Liver (tissue), 7 donors: ENCODE measurements at regions not wholly inside any gene's neighbourhood (a gene's known extent, or its start where the extent isn't known, plus 50 kb on each side); places are given as distances from the start of the nearest gene placed in this dataset.

Experiments
- DNase-seq: peaks from one replicate; pipeline ENCODE4 v3.0.0-alpha.2; 2017; ENCODE audit warnings: low spot score
- H3K27ac ChIP-seq, 2 donors: one replicate each; pipeline ENCODE4 v1.7.0; 2013; ENCODE audit warnings: inconsistent platforms in 2 of 2, low read length in 2 of 2, control low read depth in 1 of 2, low read depth in 1 of 2, mild to moderate bottlenecking in 1 of 2
- H3K27me3 ChIP-seq, 4 donors: one replicate each; pipeline versions ENCODE4 v1.6.1 to v1.7.0; 2013; ENCODE audit warnings: low read length in 3 of 4, inconsistent platforms in 1 of 4, mild to moderate bottlenecking in 1 of 4, moderate library complexity in 1 of 4; ENCODE audit not compliant: control insufficient read depth in 4 of 4, insufficient read depth in 4 of 4
- H3K36me3 ChIP-seq, 4 donors: one replicate each; pipeline versions ENCODE4 v1.6.1 to v1.7.0; 2013; ENCODE audit warnings: low read length in 3 of 4, mild to moderate bottlenecking in 3 of 4, low read depth in 1 of 4, moderate library complexity in 1 of 4; ENCODE audit not compliant: control insufficient read depth in 4 of 4, insufficient read depth in 3 of 4
- H3K4me1 ChIP-seq, 4 donors: one replicate each; pipeline versions ENCODE4 v1.6.1 to v1.7.0; 2013; ENCODE audit warnings: low read length in 3 of 4, mild to moderate bottlenecking in 3 of 4, moderate library complexity in 1 of 4; ENCODE audit not compliant: control insufficient read depth in 4 of 4, insufficient read depth in 4 of 4
- H3K4me3 ChIP-seq, 3 donors: one replicate each; pipeline versions ENCODE4 v1.6.1 to v1.7.0; 2013; ENCODE audit warnings: low read length in 3 of 3, control low read depth in 1 of 3, low read depth in 1 of 3, mild to moderate bottlenecking in 1 of 3
- H3K9ac ChIP-seq, 2 donors: one replicate each; pipeline ENCODE4 v1.7.0; 2013; ENCODE audit warnings: low read length in 2 of 2, mild to moderate bottlenecking in 2 of 2, moderate library complexity in 2 of 2, control low read depth in 1 of 2, low read depth in 1 of 2
- H3K9me3 ChIP-seq, 4 donors: one replicate each; pipeline versions ENCODE4 v1.6.1 to v1.7.0; 2013; ENCODE audit warnings: low read length in 3 of 4; ENCODE audit not compliant: control insufficient read depth in 4 of 4
- EGR1 ChIP-seq, 2 donors: IDR thresholded peaks; 2 replicates each; pipeline ENCODE4 v1.6.1; 2016 to 2018; ENCODE audit warnings: antibody characterized with exemption in 2 of 2, low read depth in 2 of 2
- FOXA1 ChIP-seq: IDR thresholded peaks from 2 replicates; pipeline ENCODE4 v1.6.1; 2016; ENCODE audit warnings: antibody characterized with exemption
- FOXA2 ChIP-seq: IDR thresholded peaks from 2 replicates; pipeline ENCODE4 v1.6.1; 2016; ENCODE audit warnings: antibody characterized with exemption
- GABPA ChIP-seq, 2 donors: IDR thresholded peaks in 1 of 2; conservative IDR thresholded peaks in 1 of 2; 2 replicates each; pipeline ENCODE4 v1.6.1; 2016; ENCODE audit warnings: antibody characterized with exemption in 2 of 2, mild to moderate bottlenecking in 1 of 2, moderate library complexity in 1 of 2
- HNF4G ChIP-seq: IDR thresholded peaks from 2 replicates; pipeline ENCODE4 v1.6.1; 2016; ENCODE audit warnings: antibody characterized with exemption
- JUND ChIP-seq, 2 donors: IDR thresholded peaks; 2 replicates each; pipeline ENCODE4 v1.6.1; 2016; ENCODE audit warnings: antibody characterized with exemption in 2 of 2
- NR2F2 ChIP-seq: IDR thresholded peaks from 2 replicates; pipeline ENCODE4 v1.6.1; 2016; ENCODE audit warnings: antibody characterized with exemption
- RAD21 ChIP-seq, 2 donors: IDR thresholded peaks; 2 replicates each; pipeline ENCODE4 v1.6.1; 2016; ENCODE audit warnings: antibody characterized with exemption in 2 of 2, mild to moderate bottlenecking in 2 of 2
- RXRA ChIP-seq, 2 donors: IDR thresholded peaks; 2 replicates each; pipeline ENCODE4 v1.6.1; 2017 to 2018; ENCODE audit warnings: antibody characterized with exemption in 2 of 2, mild to moderate bottlenecking in 1 of 2
- SP1 ChIP-seq: IDR thresholded peaks from 2 replicates; pipeline ENCODE4 v1.6.1; 2018; ENCODE audit warnings: antibody characterized with exemption, mild to moderate bottlenecking
- TAF1 ChIP-seq: conservative IDR thresholded peaks from 2 replicates; pipeline ENCODE4 v1.6.1; 2016; ENCODE audit warnings: antibody characterized with exemption, mild to moderate bottlenecking
- YY1 ChIP-seq: IDR thresholded peaks from 2 replicates; pipeline ENCODE4 v1.6.1; 2016; ENCODE audit warnings: antibody characterized with exemption, mild to moderate bottlenecking
- ZBTB33 ChIP-seq: IDR thresholded peaks from 2 replicates; pipeline ENCODE4 v1.6.1; 2016; ENCODE audit warnings: antibody characterized with exemption
- WGBS: extraction: QIAGEN DNeasy Blood & Tissue Kit; methylation state at CpG from one replicate; pipeline ENCODE4 v1.1.7; 2013; 5-methylcytosine and 5-hydroxymethylcytosine counted together
- TF ChIP-seq, protein P1 (sequence below): IDR thresholded peaks from 2 replicates; pipeline ENCODE4 v1.6.1; 2016; ENCODE audit warnings: antibody characterized with exemption
- TF ChIP-seq, protein P2 (sequence below): IDR thresholded peaks from 2 replicates; pipeline ENCODE4 v1.6.1; 2016; ENCODE audit warnings: antibody characterized with exemption, mild to moderate bottlenecking
- TF ChIP-seq, protein P3 (sequence below): IDR thresholded peaks from 2 replicates; pipeline ENCODE4 v1.6.1; 2016; ENCODE audit warnings: antibody characterized with exemption
- donor health status: healthy.
- donor health status: healthy.
- donor health status: healthy.
- donor health status: healthy.

DNA sequence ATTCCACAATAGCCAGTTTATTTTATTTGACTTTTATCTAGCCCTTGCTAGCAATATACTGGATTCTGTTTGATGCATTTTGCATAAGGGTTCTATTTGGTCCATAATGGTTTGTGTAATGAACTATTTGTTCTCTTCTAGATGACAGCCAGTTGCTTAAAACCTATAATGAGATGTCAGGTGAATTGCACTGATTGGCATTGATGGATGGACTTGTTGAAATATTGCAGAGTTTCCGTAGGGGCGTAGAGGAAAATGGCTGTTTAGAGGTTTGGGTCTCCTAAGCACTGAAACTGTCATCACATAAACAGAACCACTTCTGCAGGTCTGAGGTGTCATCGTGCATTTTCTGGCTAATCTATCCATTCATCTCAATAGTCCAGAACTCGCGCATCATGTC lies 124.9 kb upstream of the HDAC9 start:
- TF ChIP-seq RXRA (IDR thresholded peaks at IDR 0.05) = no peak
- TF ChIP-seq EGR1 (IDR thresholded peaks at IDR 0.05; ENCODE audit: low read depth in 2 of 2) = no peak
- TF ChIP-seq, protein P1, sequence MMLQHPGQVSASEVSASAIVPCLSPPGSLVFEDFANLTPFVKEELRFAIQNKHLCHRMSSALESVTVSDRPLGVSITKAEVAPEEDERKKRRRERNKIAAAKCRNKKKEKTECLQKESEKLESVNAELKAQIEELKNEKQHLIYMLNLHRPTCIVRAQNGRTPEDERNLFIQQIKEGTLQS = no peak
- TF ChIP-seq NR2F2 = no peak
- no peak for TF ChIP-seq FOXA1
- TF ChIP-seq, protein P2, sequence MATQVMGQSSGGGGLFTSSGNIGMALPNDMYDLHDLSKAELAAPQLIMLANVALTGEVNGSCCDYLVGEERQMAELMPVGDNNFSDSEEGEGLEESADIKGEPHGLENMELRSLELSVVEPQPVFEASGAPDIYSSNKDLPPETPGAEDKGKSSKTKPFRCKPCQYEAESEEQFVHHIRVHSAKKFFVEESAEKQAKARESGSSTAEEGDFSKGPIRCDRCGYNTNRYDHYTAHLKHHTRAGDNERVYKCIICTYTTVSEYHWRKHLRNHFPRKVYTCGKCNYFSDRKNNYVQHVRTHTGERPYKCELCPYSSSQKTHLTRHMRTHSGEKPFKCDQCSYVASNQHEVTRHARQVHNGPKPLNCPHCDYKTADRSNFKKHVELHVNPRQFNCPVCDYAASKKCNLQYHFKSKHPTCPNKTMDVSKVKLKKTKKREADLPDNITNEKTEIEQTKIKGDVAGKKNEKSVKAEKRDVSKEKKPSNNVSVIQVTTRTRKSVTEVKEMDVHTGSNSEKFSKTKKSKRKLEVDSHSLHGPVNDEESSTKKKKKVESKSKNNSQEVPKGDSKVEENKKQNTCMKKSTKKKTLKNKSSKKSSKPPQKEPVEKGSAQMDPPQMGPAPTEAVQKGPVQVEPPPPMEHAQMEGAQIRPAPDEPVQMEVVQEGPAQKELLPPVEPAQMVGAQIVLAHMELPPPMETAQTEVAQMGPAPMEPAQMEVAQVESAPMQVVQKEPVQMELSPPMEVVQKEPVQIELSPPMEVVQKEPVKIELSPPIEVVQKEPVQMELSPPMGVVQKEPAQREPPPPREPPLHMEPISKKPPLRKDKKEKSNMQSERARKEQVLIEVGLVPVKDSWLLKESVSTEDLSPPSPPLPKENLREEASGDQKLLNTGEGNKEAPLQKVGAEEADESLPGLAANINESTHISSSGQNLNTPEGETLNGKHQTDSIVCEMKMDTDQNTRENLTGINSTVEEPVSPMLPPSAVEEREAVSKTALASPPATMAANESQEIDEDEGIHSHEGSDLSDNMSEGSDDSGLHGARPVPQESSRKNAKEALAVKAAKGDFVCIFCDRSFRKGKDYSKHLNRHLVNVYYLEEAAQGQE = no peak
- TF ChIP-seq, protein P3, sequence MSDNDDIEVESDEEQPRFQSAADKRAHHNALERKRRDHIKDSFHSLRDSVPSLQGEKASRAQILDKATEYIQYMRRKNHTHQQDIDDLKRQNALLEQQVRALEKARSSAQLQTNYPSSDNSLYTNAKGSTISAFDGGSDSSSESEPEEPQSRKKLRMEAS = no peak
- TF ChIP-seq GABPA (IDR thresholded peaks at IDR 0.05 in 1 of 2, conservative IDR thresholded peaks at IDR 0.05 in 1 of 2) = no peak
- TF ChIP-seq YY1 = no peak
- no peak for TF ChIP-seq TAF1
- 91% methylated on average over 5 of the region's 5 CpGs for WGBS
- Histone ChIP-seq H3K27me3 (no peaks in the 10 kb centered on the region), H3K4me3 (no peak overlapping the region), H3K9me3 (no peaks in the 10 kb centered on the region), H3K4me1 (no peaks in the 10 kb centered on the region), H3K9ac (no peak overlapping the region), H3K27ac (no peak overlapping the region), H3K36me3 (no peaks in the 10 kb centered on the region)
- DNase-seq = no peak

GRCh38 chr7:18378989-18379605 lies 116.5 kb upstream of the HDAC9 start:
- H3K9me3 ChIP-seq = no peaks in the 10 kb centered on the region
- H3K27me3 ChIP-seq = no peaks in the 10 kb centered on the region
- no peak overlapping the region for H3K4me3 ChIP-seq
- no peak overlapping the region for H3K27ac ChIP-seq
- H3K4me1 ChIP-seq = no peaks in the 10 kb centered on the region
- 82% methylated on average over 2 of the region's 2 CpGs for WGBS
- no peak overlapping the region for H3K9ac ChIP-seq
- no peak for DNase-seq
- H3K36me3 ChIP-seq = no peaks in the 10 kb centered on the region
- no peak for TF ChIP-seq TAF1
- TF ChIP-seq, protein P2 = no peak
- no peak for TF ChIP-seq YY1
- no peak for TF ChIP-seq RXRA (IDR thresholded peaks at IDR 0.05)
- TF ChIP-seq FOXA2 = no peak
- TF ChIP-seq HNF4G = no peak
- TF ChIP-seq SP1 = no peak
- no peak for TF ChIP-seq RAD21 (IDR thresholded peaks at IDR 0.05)
- no peak for TF ChIP-seq GABPA (IDR thresholded peaks at IDR 0.05 in 1 of 2, conservative IDR thresholded peaks at IDR 0.05 in 1 of 2)
- TF ChIP-seq JUND (IDR thresholded peaks at IDR 0.05) = no peak
- no peak for TF ChIP-seq ZBTB33
